22Rv1 (cell line): ENCODE measurements at regions not wholly inside any gene's neighbourhood (a gene's known extent, or its start where the extent isn't known, plus 50 kb on each side); places are given as distances from the start of the nearest gene placed in this dataset.

Experiments used
- ZFX ChIP-seq: fragments of 450-650 bp; IDR thresholded peaks from 2 replicates; pipeline ENCODE4 v1.6.1; 2017; ENCODE audit warnings: antibody characterized with exemption, borderline replicate concordance
- TF ChIP-seq, protein P1 (sequence below): fragments of 450-650 bp; IDR thresholded peaks from 2 replicates; pipeline ENCODE4 v1.5.1; 2017; ENCODE audit warnings: mild to moderate bottlenecking

GRCh38 chr5:104556957-104557356 lies 994.4 kb upstream of the NUDT12 start:
- TF ChIP-seq, protein P1, sequence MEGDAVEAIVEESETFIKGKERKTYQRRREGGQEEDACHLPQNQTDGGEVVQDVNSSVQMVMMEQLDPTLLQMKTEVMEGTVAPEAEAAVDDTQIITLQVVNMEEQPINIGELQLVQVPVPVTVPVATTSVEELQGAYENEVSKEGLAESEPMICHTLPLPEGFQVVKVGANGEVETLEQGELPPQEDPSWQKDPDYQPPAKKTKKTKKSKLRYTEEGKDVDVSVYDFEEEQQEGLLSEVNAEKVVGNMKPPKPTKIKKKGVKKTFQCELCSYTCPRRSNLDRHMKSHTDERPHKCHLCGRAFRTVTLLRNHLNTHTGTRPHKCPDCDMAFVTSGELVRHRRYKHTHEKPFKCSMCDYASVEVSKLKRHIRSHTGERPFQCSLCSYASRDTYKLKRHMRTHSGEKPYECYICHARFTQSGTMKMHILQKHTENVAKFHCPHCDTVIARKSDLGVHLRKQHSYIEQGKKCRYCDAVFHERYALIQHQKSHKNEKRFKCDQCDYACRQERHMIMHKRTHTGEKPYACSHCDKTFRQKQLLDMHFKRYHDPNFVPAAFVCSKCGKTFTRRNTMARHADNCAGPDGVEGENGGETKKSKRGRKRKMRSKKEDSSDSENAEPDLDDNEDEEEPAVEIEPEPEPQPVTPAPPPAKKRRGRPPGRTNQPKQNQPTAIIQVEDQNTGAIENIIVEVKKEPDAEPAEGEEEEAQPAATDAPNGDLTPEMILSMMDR, result no peak
- no peak for TF ChIP-seq ZFX
